GM23248 (cell line): ENCODE measurements at regions not wholly inside any gene's neighbourhood (a gene's known extent, or its start where the extent isn't known, plus 50 kb on each side); places are given as distances from the start of the nearest gene placed in this dataset.

Experiments
- EZH2 ChIP-seq: fragments of 200-600 bp; sonication (generic); IDR thresholded peaks from 2 replicates; pipeline ENCODE4 v1.6.1; 2018; ENCODE audit warnings: antibody characterized with exemption, mild to moderate bottlenecking; ENCODE audit not compliant: insufficient read depth, poor library complexity, severe bottlenecking
- EZH2phosphoT487 ChIP-seq: fragments of 200-600 bp; sonication (generic); IDR thresholded peaks from 2 replicates; pipeline ENCODE4 v1.6.1; 2018; ENCODE audit warnings: antibody characterized with exemption, moderate library complexity, mild to moderate bottlenecking, low read depth; ENCODE audit not compliant: insufficient read depth

DNA sequence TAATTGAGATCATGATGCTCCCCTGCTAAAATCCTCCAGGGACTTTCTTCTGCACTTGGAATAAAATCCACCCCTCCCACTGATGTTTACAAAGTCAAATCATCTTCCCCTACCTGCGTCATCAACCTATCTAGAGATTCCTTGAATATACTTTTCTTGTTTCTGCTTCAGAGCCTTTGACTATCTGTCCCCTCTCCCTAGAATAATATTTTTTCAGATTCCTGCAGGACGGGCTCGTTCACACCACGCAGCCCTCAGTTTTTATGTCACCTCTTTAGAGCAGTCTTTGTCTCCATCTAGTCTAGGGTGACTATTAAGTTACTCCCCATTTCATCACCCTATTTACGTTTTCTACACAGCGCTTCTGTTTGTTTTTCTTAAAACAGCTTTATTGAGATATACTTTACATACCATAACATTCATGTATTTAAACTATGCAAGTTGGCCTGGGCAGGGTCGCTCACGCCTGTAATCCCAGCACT lies 94.8 kb upstream of the SESN3 start:
- no peak for TF ChIP-seq EZH2phosphoT487
- no peak for TF ChIP-seq EZH2
